GM12875 (cell line): ENCODE measurements at regions not wholly inside any gene's neighbourhood (a gene's known extent, or its start where the extent isn't known, plus 50 kb on each side); places are given as distances from the start of the nearest gene placed in this dataset.

Source experiments
- H3K4me3 ChIP-seq: one replicate; pipeline ENCODE4 v1.5.1; 2011; ENCODE audit warnings: low read depth, low read length, control low read depth
- CTCF ChIP-seq: IDR thresholded peaks from 2 replicates; pipeline ENCODE4 v1.5.1; 2011; ENCODE audit warnings: low read depth, mild to moderate bottlenecking, control low read depth, inconsistent platforms, low read length, moderate library complexity, borderline replicate concordance; ENCODE audit not compliant: insufficient read depth

- no peak overlapping the region for H3K4me3 ChIP-seq
- no peak for TF ChIP-seq CTCF
These were observed 471.3 kb downstream of the TECRL start for GRCh38 chr4:63937961-63938360.

GRCh38 chr4:63922146-63922545 lies 487.1 kb downstream of the TECRL start:
- TF ChIP-seq CTCF: no peak
- no peak overlapping the region for H3K4me3 ChIP-seq

GRCh38 chr4:63921561-63921960 lies 487.7 kb downstream of the TECRL start:
- no peak overlapping the region for H3K4me3 ChIP-seq
- no peak for TF ChIP-seq CTCF

- TF ChIP-seq CTCF: no peak
- H3K4me3 ChIP-seq: no peak overlapping the region
These were observed 489.4 kb downstream of the TECRL start for GRCh38 chr4:63919636-63920365.

GRCh38 chr4:63906660-63907183 lies 502.5 kb downstream of the TECRL start:
- TF ChIP-seq CTCF: no peak
- H3K4me3 ChIP-seq: no peak overlapping the region

- no peak for TF ChIP-seq CTCF
These were observed 505.0 kb downstream of the TECRL start for GRCh38 chr4:63904201-63904600.

GRCh38 chr4:63901304-63901703 lies 507.9 kb downstream of the TECRL start:
- H3K4me3 ChIP-seq: no peak overlapping the region
- TF ChIP-seq CTCF: no peak

More at GRCh38 chr4:63904201-63904600, 505.0 kb downstream of the TECRL start:
- no peak overlapping the region for H3K4me3 ChIP-seq
